A549 (cell line): ENCODE measurements at regions not wholly inside any gene's neighbourhood (a gene's known extent, or its start where the extent isn't known, plus 50 kb on each side); places are given as distances from the start of the nearest gene placed in this dataset.

Experiments
- ATAC-seq, 2 experiments: fragments of 200-7000 bp in 1 of 2; fragments of >200 bp in 1 of 2; cut with Nextera tagmentation in 1 of 2; cut with Tn5 transposase in 1 of 2; 3 replicates each; pipeline versions ENCODE4 v1.8.0 to v1.9.1; 2018 to 2020; ENCODE audit warnings: mild to moderate bottlenecking in 1 of 2, moderate library complexity in 1 of 2
- CTCF ChIA-PET: fragments of 300-600 bp; sonication (Branson Sonifier 250); formaldehyde crosslinking; extraction: SDS; loops from one replicate; lab custom pipeline; 2021; ENCODE audit warnings: antibody characterized with exemption, inconsistent platforms; lab: Yijun Ruan, JAX
- POLR2A ChIA-PET: fragments of 350-600 bp; formaldehyde crosslinking; extraction: SDS; loops from one replicate; lab custom pipeline; 2021; ENCODE audit warnings: antibody characterized with exemption, inconsistent platforms; lab: Yijun Ruan, JAX
- DNase-seq, 2 experiments: peaks; one replicate each; pipeline versions ENCODE4 v3.0.0 to v3.0.0-alpha.2; 2011 to 2016; ENCODE audit warnings: low read depth in 1 of 2, low spot score in 1 of 2
- FAIRE-seq: peaks from 2 replicates; lab custom pipeline; 2011; peaks lifted over from hg19 to GRCh38; lab: Jason Lieb, UNC
- H3K27ac ChIP-seq, 2 experiments: fragments of >200 bp; sonication (Bioruptor Twin); formaldehyde crosslinking; 3 replicates each; pipeline ENCODE4 v1.5.1; 2016 to 2017
- H3K4me1 ChIP-seq: fragments of >200 bp; sonication (Bioruptor Twin); formaldehyde crosslinking; 3 replicates; pipeline ENCODE4 v1.6.1; 2016
- H3K4me2 ChIP-seq: fragments of >200 bp; sonication (Bioruptor Twin); formaldehyde crosslinking; 3 replicates; pipeline ENCODE4 v1.6.1; 2016
- H3K4me3 ChIP-seq: fragments of >200 bp; sonication (Bioruptor Twin); formaldehyde crosslinking; 3 replicates; pipeline ENCODE4 v1.5.1; 2016
- H3K9me3 ChIP-seq: fragments of >200 bp; sonication (Bioruptor Twin); formaldehyde crosslinking; 3 replicates; pipeline ENCODE4 v1.6.1; 2016
- CBX2 ChIP-seq: fragments of 200-600 bp; sonication (generic); IDR thresholded peaks from 2 replicates; pipeline ENCODE4 v1.6.1; 2016; ENCODE audit warnings: low read depth, mild to moderate bottlenecking, borderline replicate concordance
- CEBPB ChIP-seq, 2 experiments: fragments of >200 bp in 1 of 2; sonication (Bioruptor Twin) in 1 of 2; formaldehyde crosslinking in 1 of 2; IDR thresholded peaks; 2 replicates each; pipeline ENCODE4 v1.6.1; 2012 to 2016
- EP300 ChIP-seq, 2 experiments: fragments of >200 bp; sonication (Bioruptor Twin); formaldehyde crosslinking; IDR thresholded peaks; 2 replicates in 1 of 2; 3 replicates in 1 of 2; pipeline ENCODE4 v1.6.1; 2016 to 2017
- FOSL2 ChIP-seq, 2 experiments: fragments of 450-650 bp in 1 of 2; fragments of >200 bp in 1 of 2; sonication (Bioruptor Twin) in 1 of 2; formaldehyde crosslinking; IDR thresholded peaks; 2 replicates each; pipeline versions ENCODE4 v1.5.0 to v1.6.1; 2016 to 2020; ENCODE audit warnings: mild to moderate bottlenecking in 1 of 2, moderate library complexity in 1 of 2
- FOXS1 ChIP-seq: fragments of 250-450 bp; sonication (Bioruptor Pico); IDR thresholded peaks from 2 replicates; pipeline ENCODE4 v1.5.0; 2020; ENCODE audit warnings: mild to moderate bottlenecking, moderate library complexity
- HOXA7 ChIP-seq: fragments of 250-450 bp; sonication (Bioruptor Pico); IDR thresholded peaks from 2 replicates; pipeline ENCODE4 v1.5.0; 2020; ENCODE audit warnings: mild to moderate bottlenecking, moderate library complexity
- HOXB13 ChIP-seq: fragments of 250-450 bp; sonication (Bioruptor Pico); IDR thresholded peaks from 2 replicates; pipeline ENCODE4 v1.5.0; 2020; ENCODE audit warnings: low read depth, mild to moderate bottlenecking, moderate library complexity
- JUNB ChIP-seq: fragments of >200 bp; sonication (Bioruptor Twin); formaldehyde crosslinking; IDR thresholded peaks from 2 replicates; pipeline ENCODE4 v1.6.1; 2016
- MAFK ChIP-seq: fragments of 450-650 bp; IDR thresholded peaks from 2 replicates; pipeline ENCODE4 v1.6.1; 2014; ENCODE audit not compliant: partially characterized antibody
- MAZ ChIP-seq: fragments of 150-350 bp; IDR thresholded peaks from 2 replicates; pipeline ENCODE4 v1.6.1; 2014; ENCODE audit warnings: antibody characterized with exemption, low read depth, low read length, borderline replicate concordance
- MYC ChIP-seq: IDR thresholded peaks from 2 replicates; pipeline ENCODE4 v1.6.1; 2012; ENCODE audit warnings: mild to moderate bottlenecking, inconsistent platforms, low read length, improper control_type of control experiment, borderline replicate concordance
- NR3C1 ChIP-seq: fragments of >200 bp; sonication (Bioruptor Twin); formaldehyde crosslinking; IDR thresholded peaks from 3 replicates; pipeline ENCODE4 v1.6.1; 2017
- PHF8 ChIP-seq: fragments of 200-600 bp; sonication (generic); IDR thresholded peaks from 2 replicates; pipeline ENCODE4 v1.6.1; 2016; ENCODE audit warnings: low read depth, mild to moderate bottlenecking, antibody characterized with exemption, moderate library complexity, borderline replicate concordance
- POLR2AphosphoS2 ChIP-seq: conservative IDR thresholded peaks from 2 replicates; pipeline ENCODE4 v1.6.1; 2012; ENCODE audit warnings: low read length, improper control_type of control experiment, inconsistent platforms
- RAD21 ChIP-seq, 2 experiments: fragments of >200 bp in 1 of 2; sonication (Bioruptor Twin) in 1 of 2; formaldehyde crosslinking in 1 of 2; IDR thresholded peaks in 1 of 2; conservative IDR thresholded peaks in 1 of 2; 2 replicates in 1 of 2; 3 replicates in 1 of 2; pipeline ENCODE4 v1.6.1; 2012 to 2018; ENCODE audit warnings: inconsistent platforms in 1 of 2
- RCOR1 ChIP-seq: fragments of 150-350 bp; IDR thresholded peaks from 2 replicates; pipeline ENCODE4 v1.6.1; 2014; ENCODE audit warnings: antibody characterized with exemption, low read length, low read depth
- RFX5 ChIP-seq: fragments of 450-650 bp; IDR thresholded peaks from 2 replicates; pipeline ENCODE4 v1.7.1; 2014; ENCODE audit warnings: antibody characterized with exemption, mild to moderate bottlenecking, moderate library complexity
- RNF2 ChIP-seq: fragments of 200-600 bp; sonication (generic); IDR thresholded peaks from 2 replicates; pipeline ENCODE4 v1.6.1; 2016; ENCODE audit warnings: low read depth, mild to moderate bottlenecking, antibody characterized with exemption, moderate library complexity, borderline replicate concordance
- TP53 ChIP-seq: fragments of 250-450 bp; sonication (Bioruptor Pico); IDR thresholded peaks from 2 replicates; pipeline ENCODE4 v1.5.0; 2021; ENCODE audit warnings: mild to moderate bottlenecking, moderate library complexity
- ZC3H11A ChIP-seq: fragments of 450-650 bp; IDR thresholded peaks from 2 replicates; pipeline ENCODE4 v1.6.1; 2014; ENCODE audit warnings: antibody characterized with exemption, mild to moderate bottlenecking
- ZSCAN20 ChIP-seq: fragments of 250-450 bp; sonication (Bioruptor Pico); IDR thresholded peaks from 2 replicates; pipeline ENCODE4 v1.8.0; 2022; ENCODE audit warnings: mild to moderate bottlenecking, moderate library complexity
- WGBS: methylation state at CpG from one replicate; pipeline ENCODE4 v1.1.6; 2017; ENCODE audit errors: missing lambda C conversion rate; 5-methylcytosine and 5-hydroxymethylcytosine counted together
- TF ChIP-seq, protein P1 (sequence below): fragments of 150-350 bp; IDR thresholded peaks from 2 replicates; pipeline ENCODE4 v1.6.1; 2014; ENCODE audit warnings: low read depth, mild to moderate bottlenecking, low read length
- TF ChIP-seq, protein P2 (sequence below): IDR thresholded peaks from 2 replicates; pipeline ENCODE4 v1.6.1; 2012; ENCODE audit warnings: low read depth, borderline replicate concordance
- TF ChIP-seq, protein P3 (sequence below): fragments of >200 bp; sonication (Bioruptor Twin); formaldehyde crosslinking; IDR thresholded peaks from 3 replicates; pipeline ENCODE4 v1.6.1; 2016
- TF ChIP-seq, protein P4 (sequence below): fragments of 450-650 bp; IDR thresholded peaks from 2 replicates; pipeline ENCODE4 v1.6.1; 2014; ENCODE audit warnings: antibody characterized with exemption

DNA sequence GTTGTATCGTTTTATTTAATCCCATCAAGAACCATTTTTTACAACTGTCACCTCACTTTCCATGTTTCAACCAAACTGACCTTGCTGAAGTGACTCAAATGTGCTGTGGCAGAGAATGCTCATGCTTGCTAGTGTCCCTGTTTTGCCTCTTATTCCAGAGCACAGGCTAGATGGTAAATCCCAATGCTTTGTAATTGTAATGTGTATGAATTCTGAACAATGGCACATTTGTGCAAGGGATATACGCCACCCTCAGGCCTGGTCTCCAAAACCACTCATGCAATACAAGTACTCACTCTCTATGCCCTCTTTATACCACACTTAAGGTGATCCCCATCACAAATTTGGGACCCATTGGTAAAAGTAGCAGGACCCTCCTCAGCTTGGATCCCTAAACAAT, 313.6 kb downstream of the HHIPL2 start (continued):
- TF ChIP-seq JUNB (no peak), MAFK (no peak), PHF8 (no peak), MYC (no peak)
- TF ChIP-seq, protein P1, sequence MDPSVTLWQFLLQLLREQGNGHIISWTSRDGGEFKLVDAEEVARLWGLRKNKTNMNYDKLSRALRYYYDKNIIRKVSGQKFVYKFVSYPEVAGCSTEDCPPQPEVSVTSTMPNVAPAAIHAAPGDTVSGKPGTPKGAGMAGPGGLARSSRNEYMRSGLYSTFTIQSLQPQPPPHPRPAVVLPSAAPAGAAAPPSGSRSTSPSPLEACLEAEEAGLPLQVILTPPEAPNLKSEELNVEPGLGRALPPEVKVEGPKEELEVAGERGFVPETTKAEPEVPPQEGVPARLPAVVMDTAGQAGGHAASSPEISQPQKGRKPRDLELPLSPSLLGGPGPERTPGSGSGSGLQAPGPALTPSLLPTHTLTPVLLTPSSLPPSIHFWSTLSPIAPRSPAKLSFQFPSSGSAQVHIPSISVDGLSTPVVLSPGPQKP, result no peak
- TF ChIP-seq, protein P2, sequence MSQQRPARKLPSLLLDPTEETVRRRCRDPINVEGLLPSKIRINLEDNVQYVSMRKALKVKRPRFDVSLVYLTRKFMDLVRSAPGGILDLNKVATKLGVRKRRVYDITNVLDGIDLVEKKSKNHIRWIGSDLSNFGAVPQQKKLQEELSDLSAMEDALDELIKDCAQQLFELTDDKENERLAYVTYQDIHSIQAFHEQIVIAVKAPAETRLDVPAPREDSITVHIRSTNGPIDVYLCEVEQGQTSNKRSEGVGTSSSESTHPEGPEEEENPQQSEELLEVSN, result no peak

DNA sequence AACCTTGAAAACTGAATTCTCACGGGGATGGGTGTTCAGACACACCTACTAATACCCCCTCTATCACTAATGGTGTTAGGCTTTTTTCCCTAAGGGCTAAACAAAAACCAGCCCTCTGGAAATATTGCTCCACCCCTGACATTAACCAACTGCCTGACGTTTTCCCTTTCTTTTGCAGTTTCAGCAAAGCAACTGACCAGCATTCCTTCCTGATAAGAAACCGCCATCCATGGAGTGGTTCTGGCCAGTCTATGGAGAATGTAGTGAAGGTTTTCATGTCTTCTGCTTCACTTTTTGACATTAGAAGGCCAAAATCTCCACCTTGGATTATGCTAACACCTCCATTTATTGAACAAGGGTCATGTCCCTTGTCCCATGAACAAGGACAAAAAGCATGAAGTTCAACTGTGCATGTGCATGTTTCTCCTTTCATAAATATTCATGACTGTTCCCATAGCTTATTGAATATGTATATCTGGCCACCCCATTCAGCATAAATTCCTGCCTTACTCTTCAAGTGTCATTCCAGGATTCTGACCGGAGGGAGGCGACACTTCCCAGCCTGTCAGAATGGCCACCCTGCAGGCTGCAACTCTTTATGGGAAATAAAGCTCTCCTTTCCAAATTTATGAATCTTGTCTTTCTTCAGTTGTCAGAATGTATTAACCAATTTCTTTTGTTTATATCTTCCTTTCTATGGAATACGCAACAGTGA, 314.3 kb downstream of the HHIPL2 start:
- no peak for FAIRE-seq
- Histone ChIP-seq H3K27ac (no peak overlapping the region), H3K4me1 (no peaks in the 10 kb centered on the region), H3K4me3 (no peak overlapping the region), H3K4me2 (no peak overlapping the region), H3K9me3 (no peaks in the 10 kb centered on the region)
- 36% methylated on average over 6 of the region's 6 CpGs for WGBS
- POLR2A ChIA-PET, result no interaction called here
- CTCF ChIA-PET, result no interaction called here
- no peak for DNase-seq
- no peak for ATAC-seq
- TF ChIP-seq FOXS1 (no peak), RCOR1 (no peak), POLR2AphosphoS2 (no peak), RAD21 (conservative IDR thresholded peaks at IDR 0.05 in 1 of 2, IDR thresholded peaks at IDR 0.05 in 1 of 2) (no peak), HOXA7 (CRISPR knock-in tag) (no peak), HOXB13 (no peak), RFX5 (no peak)
- TF ChIP-seq, protein P3, sequence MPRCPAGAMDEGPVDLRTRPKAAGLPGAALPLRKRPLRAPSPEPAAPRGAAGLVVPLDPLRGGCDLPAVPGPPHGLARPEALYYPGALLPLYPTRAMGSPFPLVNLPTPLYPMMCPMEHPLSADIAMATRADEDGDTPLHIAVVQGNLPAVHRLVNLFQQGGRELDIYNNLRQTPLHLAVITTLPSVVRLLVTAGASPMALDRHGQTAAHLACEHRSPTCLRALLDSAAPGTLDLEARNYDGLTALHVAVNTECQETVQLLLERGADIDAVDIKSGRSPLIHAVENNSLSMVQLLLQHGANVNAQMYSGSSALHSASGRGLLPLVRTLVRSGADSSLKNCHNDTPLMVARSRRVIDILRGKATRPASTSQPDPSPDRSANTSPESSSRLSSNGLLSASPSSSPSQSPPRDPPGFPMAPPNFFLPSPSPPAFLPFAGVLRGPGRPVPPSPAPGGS, result no peak

DNA sequence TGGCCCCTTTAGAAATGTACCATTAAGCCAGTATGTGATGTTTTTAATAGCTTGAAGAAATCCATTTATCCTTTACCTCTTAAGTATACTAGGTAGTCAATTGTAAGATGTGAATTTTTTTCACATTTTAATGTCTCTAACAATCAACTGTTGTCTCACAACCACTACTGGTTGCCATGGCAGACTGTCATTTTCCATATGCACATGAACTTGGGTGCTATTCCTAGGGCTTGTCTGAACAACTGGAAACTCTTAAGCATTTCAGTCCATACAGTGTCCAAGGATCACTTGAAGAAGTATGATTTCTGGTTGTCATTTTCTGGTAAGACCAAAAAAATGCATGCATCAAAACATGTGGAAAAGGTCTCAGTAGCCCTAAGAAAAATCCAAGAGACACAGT, 315.1 kb downstream of the HHIPL2 start:
- no peak for FAIRE-seq
- POLR2A ChIA-PET, result no interaction called here
- CTCF ChIA-PET, result no interaction called here
- no peak for TF ChIP-seq RNF2
- no peak for TF ChIP-seq TP53 (CRISPR knock-in tag)
- TF ChIP-seq EP300 (IDR thresholded peaks at IDR 0.05), result no peak
- TF ChIP-seq FOSL2 (IDR thresholded peaks at IDR 0.05), result no peak
- TF ChIP-seq FOSL2 (CRISPR knock-in tag; IDR thresholded peaks at IDR 0.05), result no peak
- no peak for TF ChIP-seq JUNB
- no peak for TF ChIP-seq CEBPB (IDR thresholded peaks at IDR 0.05)
- TF ChIP-seq ZC3H11A, result no peak
- TF ChIP-seq PHF8, result no peak
- no peak for TF ChIP-seq NR3C1
- no peak for TF ChIP-seq POLR2AphosphoS2
- no peak for TF ChIP-seq CBX2
- TF ChIP-seq, protein P4, sequence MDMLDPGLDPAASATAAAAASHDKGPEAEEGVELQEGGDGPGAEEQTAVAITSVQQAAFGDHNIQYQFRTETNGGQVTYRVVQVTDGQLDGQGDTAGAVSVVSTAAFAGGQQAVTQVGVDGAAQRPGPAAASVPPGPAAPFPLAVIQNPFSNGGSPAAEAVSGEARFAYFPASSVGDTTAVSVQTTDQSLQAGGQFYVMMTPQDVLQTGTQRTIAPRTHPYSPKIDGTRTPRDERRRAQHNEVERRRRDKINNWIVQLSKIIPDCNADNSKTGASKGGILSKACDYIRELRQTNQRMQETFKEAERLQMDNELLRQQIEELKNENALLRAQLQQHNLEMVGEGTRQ, result no peak
- no peak for TF ChIP-seq ZSCAN20 (CRISPR knock-in tag)
- TF ChIP-seq MAZ, result no peak
- TF ChIP-seq, all 56 proteins: peak for 0
- Histone ChIP-seq H3K4me2 (no peak overlapping the region), H3K27ac (no peak overlapping the region), H3K9me3 (no peaks in the 10 kb centered on the region), H3K4me3 (no peak overlapping the region), H3K4me1 (no peaks in the 10 kb centered on the region)
- no peak for DNase-seq
- ATAC-seq, result no peak
